ENCODE measurements at regions not wholly inside any gene's neighbourhood (a gene's known extent, or its start where the extent isn't known, plus 50 kb on each side); places are given as distances from the start of the nearest gene placed in this dataset.
A peak's percentile ranks its signal among the peaks of the same experiment; 100 is the strongest.
"Not testable (repeated sequence)": the region's sequence is repeated elsewhere in the genome, so short reads cannot be mapped to it uniquely, and the experiment has no call there.

DNA sequence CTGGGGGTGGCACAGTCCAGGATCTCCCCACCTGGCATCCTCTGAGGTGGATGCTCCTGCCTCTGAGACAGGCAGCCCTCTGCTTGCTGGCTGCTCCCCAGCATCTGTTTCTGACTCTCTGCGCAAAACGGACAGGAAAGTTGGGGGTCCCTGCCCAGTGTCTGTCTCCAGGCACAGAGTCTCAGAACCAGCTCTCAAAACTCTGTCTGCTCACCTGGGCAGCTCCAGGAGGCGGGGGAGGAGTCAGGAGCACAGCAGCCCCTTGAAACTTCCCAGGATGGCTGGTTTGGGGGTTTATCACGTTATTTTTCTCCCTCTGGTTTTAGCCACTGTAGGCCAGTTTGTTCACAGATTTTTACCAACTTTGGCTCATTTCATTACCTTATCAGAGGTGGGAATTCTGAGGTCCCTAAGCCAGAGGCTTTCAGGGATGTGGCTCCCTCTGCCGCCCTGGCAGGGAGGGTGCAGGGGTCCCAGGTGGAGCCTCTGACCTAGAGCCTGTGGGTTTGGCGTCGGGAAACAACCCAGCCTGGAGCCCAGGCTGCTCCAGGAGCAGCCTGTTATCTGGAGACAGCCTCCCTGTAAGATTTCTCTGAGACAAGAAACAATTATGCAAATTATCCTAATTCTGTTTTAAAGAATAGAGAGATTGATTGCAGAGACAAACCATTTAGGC lies 334.1 kb downstream of the CACNA1B start:
- TF ChIP-seq, protein P1, sequence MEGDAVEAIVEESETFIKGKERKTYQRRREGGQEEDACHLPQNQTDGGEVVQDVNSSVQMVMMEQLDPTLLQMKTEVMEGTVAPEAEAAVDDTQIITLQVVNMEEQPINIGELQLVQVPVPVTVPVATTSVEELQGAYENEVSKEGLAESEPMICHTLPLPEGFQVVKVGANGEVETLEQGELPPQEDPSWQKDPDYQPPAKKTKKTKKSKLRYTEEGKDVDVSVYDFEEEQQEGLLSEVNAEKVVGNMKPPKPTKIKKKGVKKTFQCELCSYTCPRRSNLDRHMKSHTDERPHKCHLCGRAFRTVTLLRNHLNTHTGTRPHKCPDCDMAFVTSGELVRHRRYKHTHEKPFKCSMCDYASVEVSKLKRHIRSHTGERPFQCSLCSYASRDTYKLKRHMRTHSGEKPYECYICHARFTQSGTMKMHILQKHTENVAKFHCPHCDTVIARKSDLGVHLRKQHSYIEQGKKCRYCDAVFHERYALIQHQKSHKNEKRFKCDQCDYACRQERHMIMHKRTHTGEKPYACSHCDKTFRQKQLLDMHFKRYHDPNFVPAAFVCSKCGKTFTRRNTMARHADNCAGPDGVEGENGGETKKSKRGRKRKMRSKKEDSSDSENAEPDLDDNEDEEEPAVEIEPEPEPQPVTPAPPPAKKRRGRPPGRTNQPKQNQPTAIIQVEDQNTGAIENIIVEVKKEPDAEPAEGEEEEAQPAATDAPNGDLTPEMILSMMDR (IDR thresholded peaks at IDR 0.05), result peak; percentile 57
- TF ChIP-seq EZH2, EZH2phosphoT487 (IDR thresholded peaks at IDR 0.05): not testable (repeated sequence)
